ENCODE measurements at regions not wholly inside any gene's neighbourhood (a gene's known extent, or its start where the extent isn't known, plus 50 kb on each side); places are given as distances from the start of the nearest gene placed in this dataset.

GRCh38 chr16:64132759-64133361 lies 989.0 kb downstream of the CDH11 start:
- Histone ChIP-seq H3K9ac (ENCODE audit: low read length) (no peak overlapping the region), H3K79me2 (ENCODE audit: low read length) (no peaks in the 10 kb centered on the region), H3K4me3 (ENCODE audit: low read length) (no peak overlapping the region), H3F3A (ENCODE audit: insufficient read depth, low read length) (no peaks in the 10 kb centered on the region), H3K4me2 (ENCODE audit: low read depth, low read length) (no peak overlapping the region), H3K27me3 (replicated peaks; ENCODE audit: insufficient read depth, low read length) (no peaks in the 10 kb centered on the region), H3K36me3 (replicated peaks; ENCODE audit: insufficient read depth, low read length) (no peaks in the 10 kb centered on the region), H3K4me1 (ENCODE audit: low read length) (no peaks in the 10 kb centered on the region), H3K9me2 (replicated peaks; ENCODE audit: insufficient read depth, low read length) (no peaks in the 10 kb centered on the region), H3K27ac (ENCODE audit: low read length) (no peak overlapping the region), H4K20me1 (ENCODE audit: insufficient read depth, low read length) (no peaks in the 10 kb centered on the region), H3K9me3 (replicated peaks; ENCODE audit: insufficient read depth, low read length) (no peaks in the 10 kb centered on the region), H2AFZ (ENCODE audit: low read length) (no peak overlapping the region)
- DNase-seq = no peak
- TF ChIP-seq EZH2 (optimal IDR thresholded peaks at IDR 0.05; ENCODE audit: low read depth, low read length) = no peak
- no peak for TF ChIP-seq CTCF (IDR thresholded peaks at IDR 0.05; ENCODE audit: low read length)
- no peak for TF ChIP-seq EZH2phosphoT487 (IDR thresholded peaks at IDR 0.05; ENCODE audit: low read length)

- no peak for DNase-seq
- H2AFZ ChIP-seq (ENCODE audit: low read length) = no peak overlapping the region
- no peaks in the 10 kb centered on the region for H3K36me3 ChIP-seq (replicated peaks; ENCODE audit: insufficient read depth, low read length)
- no peak overlapping the region for H3K4me2 ChIP-seq (ENCODE audit: low read depth, low read length)
- H3F3A ChIP-seq (ENCODE audit: insufficient read depth, low read length) = no peaks in the 10 kb centered on the region
- no peak overlapping the region for H3K27ac ChIP-seq (ENCODE audit: low read length)
- H3K9me2 ChIP-seq (replicated peaks; ENCODE audit: insufficient read depth, low read length) = no peaks in the 10 kb centered on the region
- no peaks in the 10 kb centered on the region for H3K27me3 ChIP-seq (replicated peaks; ENCODE audit: insufficient read depth, low read length)
- no peaks in the 10 kb centered on the region for H3K79me2 ChIP-seq (ENCODE audit: low read length)
- no peaks in the 10 kb centered on the region for H4K20me1 ChIP-seq (ENCODE audit: insufficient read depth, low read length)
- no peak overlapping the region for H3K9ac ChIP-seq (ENCODE audit: low read length)
- TF ChIP-seq EZH2phosphoT487 (IDR thresholded peaks at IDR 0.05; ENCODE audit: low read length) (no peak), EZH2 (optimal IDR thresholded peaks at IDR 0.05; ENCODE audit: low read depth, low read length) (no peak), CTCF (IDR thresholded peaks at IDR 0.05; ENCODE audit: low read length) (no peak)
- no peaks in the 10 kb centered on the region for H3K9me3 ChIP-seq (replicated peaks; ENCODE audit: insufficient read depth, low read length)
- H3K4me3 ChIP-seq (ENCODE audit: low read length) = no peak overlapping the region
- H3K4me1 ChIP-seq (ENCODE audit: low read length) = no peaks in the 10 kb centered on the region
Measured at GRCh38 chr16:64132190-64132589, 989.7 kb downstream of the CDH11 start.

- no peaks in the 10 kb centered on the region for H3K79me2 ChIP-seq (ENCODE audit: low read length)
- no peak overlapping the region for H3K4me3 ChIP-seq (ENCODE audit: low read length)
- TF ChIP-seq EZH2 (optimal IDR thresholded peaks at IDR 0.05; ENCODE audit: low read depth, low read length) (no peak), EZH2phosphoT487 (IDR thresholded peaks at IDR 0.05; ENCODE audit: low read length) (no peak), CTCF (IDR thresholded peaks at IDR 0.05; ENCODE audit: low read length) (no peak)
- no peak overlapping the region for H3K27ac ChIP-seq (ENCODE audit: low read length)
- no peak overlapping the region for H3K4me2 ChIP-seq (ENCODE audit: low read depth, low read length)
- no peaks in the 10 kb centered on the region for H3K9me2 ChIP-seq (replicated peaks; ENCODE audit: insufficient read depth, low read length)
- DNase-seq = no peak
- no peak overlapping the region for H3K9ac ChIP-seq (ENCODE audit: low read length)
- no peaks in the 10 kb centered on the region for H3K4me1 ChIP-seq (ENCODE audit: low read length)
- no peaks in the 10 kb centered on the region for H3K27me3 ChIP-seq (replicated peaks; ENCODE audit: insufficient read depth, low read length)
- no peak overlapping the region for H2AFZ ChIP-seq (ENCODE audit: low read length)
- no peaks in the 10 kb centered on the region for H3K9me3 ChIP-seq (replicated peaks; ENCODE audit: insufficient read depth, low read length)
- no peaks in the 10 kb centered on the region for H3K36me3 ChIP-seq (replicated peaks; ENCODE audit: insufficient read depth, low read length)
- no peaks in the 10 kb centered on the region for H4K20me1 ChIP-seq (ENCODE audit: insufficient read depth, low read length)
- H3F3A ChIP-seq (ENCODE audit: insufficient read depth, low read length) = no peaks in the 10 kb centered on the region
Measured at GRCh38 chr16:64131423-64131822, 990.4 kb downstream of the CDH11 start.
